ENCODE measurements at regions not wholly inside any gene's neighbourhood (a gene's known extent, or its start where the extent isn't known, plus 50 kb on each side); places are given as distances from the start of the nearest gene placed in this dataset.
"Not testable (repeated sequence)": the region's sequence is repeated elsewhere in the genome, so short reads cannot be mapped to it uniquely, and the experiment has no call there.

- peak; percentile 85 for DNase-seq
Measured at GRCh38 chr19:14283813-14284520, 78.0 kb upstream of the ADGRL1 start.

GRCh38 chr19:14279270-14279669, 73.3 kb upstream of the ADGRL1 start:
- not testable (repeated sequence) for DNase-seq

- DNase-seq = no peak
Measured at GRCh38 chr19:14277608-14278007, 71.6 kb upstream of the ADGRL1 start.

- peak; percentile 54 for DNase-seq
Measured at GRCh38 chr19:14275823-14276222, 69.9 kb upstream of the ADGRL1 start.

GRCh38 chr19:14272623-14273022, 66.7 kb upstream of the ADGRL1 start:
- DNase-seq = no peak

- peak; percentile 63 for DNase-seq
Measured at GRCh38 chr19:14271840-14272239, 65.9 kb upstream of the ADGRL1 start.

- not testable (repeated sequence) for DNase-seq
Measured at GRCh38 chr19:14270557-14270956, 64.6 kb upstream of the ADGRL1 start.

GRCh38 chr19:14267224-14267741, 61.3 kb upstream of the ADGRL1 start:
- no peak for DNase-seq

GRCh38 chr19:14266208-14266607, 60.2 kb upstream of the ADGRL1 start:
- not testable (repeated sequence) for DNase-seq

GRCh38 chr19:14265290-14266036, 59.5 kb upstream of the ADGRL1 start:
- DNase-seq = no peak

GRCh38 chr19:14255902-14256649, 50.1 kb upstream of the ADGRL1 start:
- not testable (repeated sequence) for DNase-seq

Data from OCI-M1 (cell line).